ENCODE measurements at regions not wholly inside any gene's neighbourhood (a gene's known extent, or its start where the extent isn't known, plus 50 kb on each side); places are given as distances from the start of the nearest gene placed in this dataset.

DNA sequence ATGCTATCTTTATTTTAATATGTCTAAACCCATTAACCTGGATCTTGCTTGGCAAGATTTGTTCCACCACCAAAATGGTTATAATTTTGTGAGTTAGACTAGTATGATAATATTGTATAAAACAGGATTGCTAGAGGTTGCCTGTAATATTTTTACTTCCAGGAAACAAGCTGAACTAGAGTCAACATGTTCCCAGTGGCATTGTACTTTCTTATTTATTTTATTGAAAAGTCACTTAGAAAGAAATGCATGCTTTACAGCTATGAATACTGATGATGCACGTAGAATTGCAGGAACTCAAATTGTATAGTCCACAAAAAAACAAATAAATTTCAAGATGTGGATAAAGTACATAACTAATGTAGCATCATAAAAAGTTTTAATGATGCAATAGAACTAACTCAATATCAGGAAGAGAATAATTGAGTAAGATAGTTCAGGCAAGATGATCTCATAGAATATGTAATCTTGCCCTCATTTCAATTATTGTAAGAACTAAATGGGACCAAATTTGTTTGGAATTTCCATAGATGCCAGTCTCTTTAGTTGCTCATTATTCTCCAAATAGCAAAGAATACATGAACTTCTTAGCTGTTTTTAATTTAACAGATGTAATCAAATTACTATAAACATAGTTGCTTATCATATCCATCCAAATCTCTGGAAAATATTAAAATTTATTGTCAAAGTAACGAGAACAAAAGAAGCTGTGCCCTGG, 451.8 kb downstream of the COL12A1 start:
- H3K27ac ChIP-seq (ENCODE audit: low read length), result no peak overlapping the region
- no peak overlapping the region for H2AFZ ChIP-seq (ENCODE audit: low read length)
- H3K9me2 ChIP-seq (replicated peaks; ENCODE audit: insufficient read depth, low read length), result no peaks in the 10 kb centered on the region
- H3K4me2 ChIP-seq (ENCODE audit: low read depth, low read length, poor library complexity, severe bottlenecking), result no peak overlapping the region
- no peaks in the 10 kb centered on the region for H3K4me1 ChIP-seq (ENCODE audit: low read length)
- H3K9ac ChIP-seq (ENCODE audit: low read length), result no peak overlapping the region
- H3K27me3 ChIP-seq (ENCODE audit: low read length), result no peaks in the 10 kb centered on the region
- no peaks in the 10 kb centered on the region for H3K79me2 ChIP-seq (ENCODE audit: low read length)
- no peaks in the 10 kb centered on the region for H3K36me3 ChIP-seq (ENCODE audit: insufficient read depth, low read length)
- H3K9me3 ChIP-seq (ENCODE audit: low read length), result no peaks in the 10 kb centered on the region
- H3K4me3 ChIP-seq (ENCODE audit: low read length), result no peak overlapping the region
- H4K20me1 ChIP-seq (ENCODE audit: insufficient read depth, low read depth, low read length), result no peaks in the 10 kb centered on the region
- no peak for DNase-seq

DNA sequence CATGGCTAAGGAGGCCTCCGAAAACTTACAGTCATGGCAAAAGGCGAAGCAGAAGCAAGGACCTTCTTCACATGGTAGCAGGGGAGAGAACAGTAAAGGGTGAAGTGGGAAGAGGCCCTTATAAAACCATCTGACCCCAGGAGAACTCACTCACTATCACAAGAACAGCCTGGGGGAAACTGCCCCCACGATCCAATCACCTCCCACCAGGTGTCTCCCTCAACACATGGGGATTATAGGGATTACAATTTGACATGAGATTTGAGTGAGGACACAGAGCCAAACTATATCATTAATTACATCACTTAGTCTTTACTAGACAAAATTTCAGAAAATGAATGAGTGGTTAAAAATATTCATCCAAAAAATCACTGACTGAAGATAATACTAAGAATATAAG, 453.6 kb downstream of the COL12A1 start:
- no peaks in the 10 kb centered on the region for H3K36me3 ChIP-seq (ENCODE audit: insufficient read depth, low read length)
- H3K4me3 ChIP-seq (ENCODE audit: low read length), result no peak overlapping the region
- H2AFZ ChIP-seq (ENCODE audit: low read length), result no peak overlapping the region

DNA sequence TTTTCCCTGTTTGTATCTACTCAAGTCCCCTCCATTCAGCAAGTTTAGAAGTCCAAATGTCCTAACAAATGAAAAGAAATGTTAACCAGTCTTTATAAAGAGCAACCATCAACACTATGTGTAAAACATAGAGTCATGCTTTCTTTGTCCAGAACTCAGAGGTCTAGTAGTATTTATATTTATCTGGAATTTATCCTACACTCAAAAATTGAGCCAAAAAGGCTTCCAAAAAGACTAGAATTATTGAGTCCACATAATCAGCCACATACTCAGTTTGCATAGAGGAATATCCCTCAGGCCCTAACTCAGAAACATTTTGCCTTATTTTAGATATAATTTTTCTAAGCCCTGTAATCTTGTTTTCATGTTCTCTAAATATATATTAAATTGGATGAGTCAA, 455.0 kb downstream of the COL12A1 start:
- H3K9me3 ChIP-seq (ENCODE audit: low read length), result no peaks in the 10 kb centered on the region
- H3K9me2 ChIP-seq (replicated peaks; ENCODE audit: insufficient read depth, low read length), result no peaks in the 10 kb centered on the region
- H4K20me1 ChIP-seq (ENCODE audit: insufficient read depth, low read depth, low read length), result no peaks in the 10 kb centered on the region
- H3K79me2 ChIP-seq (ENCODE audit: low read length), result no peaks in the 10 kb centered on the region
- DNase-seq, result no peak
- H2AFZ ChIP-seq (ENCODE audit: low read length), result no peak overlapping the region
- H3K27ac ChIP-seq (ENCODE audit: low read length), result no peak overlapping the region
- no peak overlapping the region for H3K4me2 ChIP-seq (ENCODE audit: low read depth, low read length, poor library complexity, severe bottlenecking)
- H3K9ac ChIP-seq (ENCODE audit: low read length), result no peak overlapping the region
- H3K36me3 ChIP-seq (ENCODE audit: insufficient read depth, low read length), result no peaks in the 10 kb centered on the region
- H3K4me3 ChIP-seq (ENCODE audit: low read length), result no peak overlapping the region
- H3K27me3 ChIP-seq (ENCODE audit: low read length), result no peaks in the 10 kb centered on the region
- no peaks in the 10 kb centered on the region for H3K4me1 ChIP-seq (ENCODE audit: low read length)

More for the DNA sequence above, 453.6 kb downstream of the COL12A1 start:
- H3K27ac ChIP-seq (ENCODE audit: low read length), result no peak overlapping the region
- no peak overlapping the region for H3K4me2 ChIP-seq (ENCODE audit: low read depth, low read length, poor library complexity, severe bottlenecking)
- H3K27me3 ChIP-seq (ENCODE audit: low read length), result no peaks in the 10 kb centered on the region
- no peak for DNase-seq
- no peaks in the 10 kb centered on the region for H3K79me2 ChIP-seq (ENCODE audit: low read length)
- H3K9me3 ChIP-seq (ENCODE audit: low read length), result no peaks in the 10 kb centered on the region
- H3K4me1 ChIP-seq (ENCODE audit: low read length), result no peaks in the 10 kb centered on the region
- no peak overlapping the region for H3K9ac ChIP-seq (ENCODE audit: low read length)
- no peaks in the 10 kb centered on the region for H3K9me2 ChIP-seq (replicated peaks; ENCODE audit: insufficient read depth, low read length)
- H4K20me1 ChIP-seq (ENCODE audit: insufficient read depth, low read depth, low read length), result no peaks in the 10 kb centered on the region

DNA sequence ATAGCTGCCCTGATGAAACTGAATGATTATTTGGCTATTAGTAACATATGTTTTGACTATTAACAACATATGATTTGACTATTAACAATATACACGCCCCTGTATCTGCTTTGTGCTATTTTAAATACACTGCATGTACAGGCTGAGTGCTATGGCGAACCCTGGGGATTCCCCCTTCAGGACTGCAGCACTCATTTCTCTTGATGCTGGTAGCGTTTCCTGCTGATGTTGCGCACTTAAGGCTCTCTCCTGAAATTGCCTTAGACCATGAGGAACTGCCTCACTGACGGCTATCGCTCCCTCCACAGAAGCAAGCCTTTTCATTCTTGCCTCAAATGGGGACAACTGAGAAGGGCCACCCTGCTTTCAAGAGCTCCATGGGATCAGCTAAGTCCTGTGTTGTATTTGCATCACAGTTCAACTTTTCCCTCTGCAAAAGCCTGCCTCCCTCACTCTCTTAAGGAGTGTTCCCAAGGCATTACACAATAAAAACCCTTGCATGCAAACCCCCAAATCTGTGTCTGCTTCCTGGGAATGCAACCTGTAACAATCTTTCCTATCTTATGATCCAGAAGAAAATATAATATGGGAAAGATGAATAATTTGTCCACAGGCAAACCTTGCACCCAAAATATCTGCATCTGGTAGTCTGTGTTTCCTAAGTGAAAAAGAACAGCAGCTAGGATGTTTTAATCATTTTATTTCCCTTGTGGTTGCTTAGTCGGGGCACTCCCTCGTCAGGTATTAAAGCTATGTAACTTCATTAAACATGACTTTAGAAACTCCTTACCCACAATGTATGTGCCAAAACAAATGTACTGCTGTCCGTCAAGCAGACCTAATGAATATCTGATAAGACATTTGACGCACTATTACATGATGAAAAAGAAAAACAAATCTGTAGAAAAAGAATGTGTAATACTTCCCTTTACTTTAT, 456.4 kb downstream of the COL12A1 start:
- Histone ChIP-seq H4K20me1 (ENCODE audit: insufficient read depth, low read depth, low read length) (no peaks in the 10 kb centered on the region), H3K27ac (ENCODE audit: low read length) (no peak overlapping the region), H3K79me2 (ENCODE audit: low read length) (no peaks in the 10 kb centered on the region), H3K9me2 (replicated peaks; ENCODE audit: insufficient read depth, low read length) (no peaks in the 10 kb centered on the region), H3K4me1 (ENCODE audit: low read length) (no peaks in the 10 kb centered on the region), H3K9me3 (ENCODE audit: low read length) (no peaks in the 10 kb centered on the region), H3K36me3 (ENCODE audit: insufficient read depth, low read length) (no peaks in the 10 kb centered on the region), H3K4me3 (ENCODE audit: low read length) (no peak overlapping the region), H2AFZ (ENCODE audit: low read length) (no peak overlapping the region), H3K27me3 (ENCODE audit: low read length) (no peaks in the 10 kb centered on the region), H3K4me2 (ENCODE audit: low read depth, low read length, poor library complexity, severe bottlenecking) (no peak overlapping the region), H3K9ac (ENCODE audit: low read length) (no peak overlapping the region)
- DNase-seq, result no peak

DNA sequence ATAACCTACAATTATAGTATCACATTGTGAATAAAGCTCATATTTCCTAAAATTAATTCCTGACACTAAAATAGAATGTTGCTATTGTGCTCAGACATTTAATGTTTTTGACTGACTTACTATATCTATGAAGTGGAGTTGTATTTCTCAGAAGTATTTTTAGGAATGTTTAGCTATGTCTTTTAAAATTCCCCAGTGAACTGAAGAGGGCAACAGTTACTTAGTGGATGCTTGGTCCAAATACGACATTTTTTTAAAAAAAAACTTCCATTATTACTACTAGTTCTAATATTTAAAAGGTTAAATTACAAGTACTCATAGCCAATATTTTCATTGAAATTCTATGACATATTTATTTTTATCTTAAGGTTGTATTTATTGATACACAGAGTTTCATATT, 460.2 kb downstream of the COL12A1 start:
- Histone ChIP-seq H3K27ac (ENCODE audit: low read length) (no peak overlapping the region), H3K4me3 (ENCODE audit: low read length) (no peak overlapping the region), H3K4me2 (ENCODE audit: low read depth, low read length, poor library complexity, severe bottlenecking) (no peak overlapping the region), H2AFZ (ENCODE audit: low read length) (no peak overlapping the region), H3K4me1 (ENCODE audit: low read length) (no peaks in the 10 kb centered on the region), H3K27me3 (ENCODE audit: low read length) (no peaks in the 10 kb centered on the region), H3K79me2 (ENCODE audit: low read length) (no peaks in the 10 kb centered on the region), H4K20me1 (ENCODE audit: insufficient read depth, low read depth, low read length) (no peaks in the 10 kb centered on the region), H3K9ac (ENCODE audit: low read length) (no peak overlapping the region), H3K9me2 (replicated peaks; ENCODE audit: insufficient read depth, low read length) (no peaks in the 10 kb centered on the region), H3K36me3 (ENCODE audit: insufficient read depth, low read length) (no peaks in the 10 kb centered on the region), H3K9me3 (ENCODE audit: low read length) (no peaks in the 10 kb centered on the region)
- no peak for DNase-seq

DNA sequence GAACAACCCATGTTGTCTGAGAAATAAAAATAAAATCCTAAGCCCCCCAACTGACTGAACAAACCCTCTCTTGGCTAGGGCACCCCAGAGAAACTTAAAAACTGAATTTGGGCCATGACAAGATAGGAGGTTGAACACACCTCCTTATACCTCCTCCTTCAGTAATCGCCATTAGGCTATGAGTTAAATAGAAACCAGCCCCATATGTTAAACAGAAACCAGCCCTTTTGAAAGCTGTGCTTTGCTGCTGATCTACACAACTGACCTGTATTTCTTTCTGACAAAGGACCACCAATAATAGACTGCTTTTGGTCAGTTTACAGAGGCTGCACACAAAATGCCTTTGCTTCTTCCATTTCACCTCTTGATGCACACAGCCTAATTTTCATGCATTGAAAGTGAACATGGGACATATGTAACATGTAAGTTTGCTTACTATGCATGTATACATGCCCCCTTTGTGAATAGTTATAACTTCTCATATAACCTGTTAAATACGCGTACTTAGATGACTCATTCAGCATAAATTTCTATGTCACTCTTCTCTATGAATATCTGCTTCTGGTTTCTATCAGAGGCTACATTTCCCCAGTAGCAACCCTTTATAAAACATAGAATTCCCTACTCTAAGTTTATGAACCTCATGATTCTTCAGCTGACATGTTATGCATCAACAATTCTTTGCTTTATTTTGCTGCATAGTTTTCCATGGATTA, 462.9 kb downstream of the COL12A1 start:
- Histone ChIP-seq H3K9me3 (ENCODE audit: low read length) (no peaks in the 10 kb centered on the region), H3K36me3 (ENCODE audit: insufficient read depth, low read length) (no peaks in the 10 kb centered on the region), H3K27ac (ENCODE audit: low read length) (no peak overlapping the region), H3K79me2 (ENCODE audit: low read length) (no peaks in the 10 kb centered on the region), H3K4me1 (ENCODE audit: low read length) (no peaks in the 10 kb centered on the region), H4K20me1 (ENCODE audit: insufficient read depth, low read depth, low read length) (no peaks in the 10 kb centered on the region), H2AFZ (ENCODE audit: low read length) (no peak overlapping the region), H3K4me3 (ENCODE audit: low read length) (no peak overlapping the region), H3K9ac (ENCODE audit: low read length) (no peak overlapping the region), H3K4me2 (ENCODE audit: low read depth, low read length, poor library complexity, severe bottlenecking) (no peak overlapping the region), H3K9me2 (replicated peaks; ENCODE audit: insufficient read depth, low read length) (no peaks in the 10 kb centered on the region), H3K27me3 (ENCODE audit: low read length) (no peaks in the 10 kb centered on the region)
- no peak for DNase-seq

DNA sequence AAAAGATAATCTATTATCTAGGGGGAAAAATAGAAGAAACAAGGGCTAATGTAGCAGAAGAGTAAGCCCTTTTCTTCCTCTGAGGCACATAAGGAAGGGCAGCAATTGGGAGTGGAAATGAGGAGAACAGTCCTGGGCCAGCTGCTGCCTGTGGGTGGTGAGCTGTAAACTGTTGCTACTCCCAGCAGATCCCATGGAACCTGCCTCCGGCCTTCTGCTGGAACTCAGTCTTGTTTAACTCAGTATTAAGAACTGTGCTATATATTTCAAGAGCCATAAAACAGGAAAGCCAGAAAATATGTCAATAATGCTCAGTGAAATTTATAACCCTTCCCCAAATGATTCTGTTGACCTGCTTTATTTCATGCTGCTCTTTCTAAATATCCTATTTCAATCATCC, 464.2 kb downstream of the COL12A1 start:
- Histone ChIP-seq H3K79me2 (ENCODE audit: low read length) (no peaks in the 10 kb centered on the region), H3K27me3 (ENCODE audit: low read length) (no peaks in the 10 kb centered on the region), H2AFZ (ENCODE audit: low read length) (no peak overlapping the region), H3K9me3 (ENCODE audit: low read length) (no peaks in the 10 kb centered on the region), H3K27ac (ENCODE audit: low read length) (no peak overlapping the region), H3K9ac (ENCODE audit: low read length) (no peak overlapping the region), H3K4me2 (ENCODE audit: low read depth, low read length, poor library complexity, severe bottlenecking) (no peak overlapping the region), H3K4me3 (ENCODE audit: low read length) (no peak overlapping the region), H3K4me1 (ENCODE audit: low read length) (no peaks in the 10 kb centered on the region), H4K20me1 (ENCODE audit: insufficient read depth, low read depth, low read length) (no peaks in the 10 kb centered on the region), H3K9me2 (replicated peaks; ENCODE audit: insufficient read depth, low read length) (no peaks in the 10 kb centered on the region), H3K36me3 (ENCODE audit: insufficient read depth, low read length) (no peaks in the 10 kb centered on the region)
- no peak for DNase-seq

DNA sequence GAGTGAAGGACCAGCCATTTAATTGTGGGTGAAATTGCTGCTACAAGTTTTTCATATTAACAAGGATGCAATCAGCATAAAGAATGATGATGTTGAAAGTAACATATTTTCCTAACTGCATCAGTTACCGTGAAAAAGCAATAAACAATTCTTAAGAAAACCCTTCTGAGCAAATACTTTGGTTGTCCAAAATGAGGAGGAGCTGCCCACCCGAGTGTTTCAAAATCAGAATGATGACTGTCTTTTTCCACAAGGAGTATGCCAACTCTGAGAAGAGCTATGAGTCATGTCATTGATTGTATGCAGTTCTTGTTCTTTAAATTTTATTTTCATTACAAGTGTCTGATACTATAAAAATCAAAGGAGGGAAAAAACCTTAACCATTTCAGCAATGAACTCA, 470.5 kb downstream of the COL12A1 start:
- no peak overlapping the region for H2AFZ ChIP-seq (ENCODE audit: low read length)
- no peaks in the 10 kb centered on the region for H3K9me3 ChIP-seq (ENCODE audit: low read length)
- H3K9me2 ChIP-seq (replicated peaks; ENCODE audit: insufficient read depth, low read length), result no peaks in the 10 kb centered on the region
- H3K4me1 ChIP-seq (ENCODE audit: low read length), result no peaks in the 10 kb centered on the region
- no peaks in the 10 kb centered on the region for H3K27me3 ChIP-seq (ENCODE audit: low read length)
- DNase-seq, result no peak
- H3K36me3 ChIP-seq (ENCODE audit: insufficient read depth, low read length), result no peaks in the 10 kb centered on the region
- no peak overlapping the region for H3K4me3 ChIP-seq (ENCODE audit: low read length)
- H3K79me2 ChIP-seq (ENCODE audit: low read length), result no peaks in the 10 kb centered on the region
- no peak overlapping the region for H3K9ac ChIP-seq (ENCODE audit: low read length)
- no peak overlapping the region for H3K4me2 ChIP-seq (ENCODE audit: low read depth, low read length, poor library complexity, severe bottlenecking)
- H4K20me1 ChIP-seq (ENCODE audit: insufficient read depth, low read depth, low read length), result no peaks in the 10 kb centered on the region
- no peak overlapping the region for H3K27ac ChIP-seq (ENCODE audit: low read length)

Data from Karpas-422 (cell line).